NCI-H187 treated with DMSO at 0.1 percent for 48 hours (cell line): ENCODE measurements at regions not wholly inside any gene's neighbourhood (a gene's known extent, or its start where the extent isn't known, plus 50 kb on each side); places are given as distances from the start of the nearest gene placed in this dataset.

Experiments used
- DNase-seq: peaks from one replicate; lab custom pipeline; 2025; lab: John Stamatoyannopoulos, UW

DNA sequence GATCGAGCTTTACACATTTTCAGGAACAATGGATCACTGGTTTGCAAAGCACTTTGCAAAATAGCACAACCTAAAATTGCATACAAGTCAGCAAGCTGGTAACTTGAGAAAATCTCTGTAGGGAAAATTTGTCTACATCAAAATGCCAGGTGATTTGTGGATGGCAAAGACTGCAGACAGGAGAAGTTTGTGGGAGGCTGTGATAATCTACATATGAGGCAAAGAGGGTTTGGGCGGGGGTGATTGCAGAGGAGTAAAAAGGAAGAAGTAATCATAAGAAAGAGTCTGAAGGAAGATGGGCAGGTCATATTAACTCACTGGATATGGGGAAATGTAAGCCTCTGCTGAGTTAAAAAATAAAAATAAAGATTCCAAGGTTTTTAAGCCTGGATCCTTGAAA, 166.3 kb upstream of the STXBP5 start:
- DNase-seq = no peak

DNA sequence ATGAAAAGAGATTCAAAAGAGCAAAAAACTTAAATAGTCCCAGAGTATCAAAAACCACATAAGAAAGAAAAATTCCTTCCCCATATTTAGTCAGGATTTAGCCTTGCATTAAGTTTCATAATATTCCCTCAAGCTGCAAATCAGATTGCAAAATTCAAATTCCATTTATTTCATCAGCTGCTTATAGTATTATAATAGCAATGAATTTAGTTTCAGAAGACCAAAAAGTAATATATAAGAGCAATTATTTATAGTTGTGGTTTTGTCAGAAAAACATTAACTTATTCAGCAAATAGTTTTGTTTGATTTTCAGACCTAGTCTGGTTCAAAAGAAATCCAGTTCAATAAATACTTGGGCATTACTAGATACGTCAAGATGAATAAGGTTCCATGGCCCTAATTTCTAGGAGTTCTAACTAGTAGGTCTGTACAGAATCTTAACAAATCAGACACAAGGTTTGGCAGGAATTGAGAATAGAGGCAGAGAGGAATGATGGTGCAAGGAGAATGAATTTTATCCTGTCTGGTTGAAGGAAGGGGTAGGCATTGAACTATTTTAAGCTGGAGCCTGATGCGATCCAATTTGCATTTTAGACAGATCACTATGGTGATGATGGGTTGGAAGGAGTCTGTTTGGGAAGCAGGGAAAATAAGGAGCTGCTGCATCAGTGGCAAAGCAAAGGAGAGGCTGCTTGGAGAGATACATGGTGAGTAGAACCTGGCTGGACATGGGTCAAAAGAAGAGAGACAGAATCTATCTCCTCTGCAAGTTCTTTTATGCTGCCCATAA, 163.9 kb upstream of the STXBP5 start:
- DNase-seq = no peak

GRCh38 chr6:147042679-147043078, 161.5 kb upstream of the STXBP5 start:
- DNase-seq = no peak

GRCh38 chr6:147043994-147044477, 160.2 kb upstream of the STXBP5 start:
- DNase-seq = no peak

GRCh38 chr6:147046141-147046877, 157.9 kb upstream of the STXBP5 start:
- no peak for DNase-seq

DNA sequence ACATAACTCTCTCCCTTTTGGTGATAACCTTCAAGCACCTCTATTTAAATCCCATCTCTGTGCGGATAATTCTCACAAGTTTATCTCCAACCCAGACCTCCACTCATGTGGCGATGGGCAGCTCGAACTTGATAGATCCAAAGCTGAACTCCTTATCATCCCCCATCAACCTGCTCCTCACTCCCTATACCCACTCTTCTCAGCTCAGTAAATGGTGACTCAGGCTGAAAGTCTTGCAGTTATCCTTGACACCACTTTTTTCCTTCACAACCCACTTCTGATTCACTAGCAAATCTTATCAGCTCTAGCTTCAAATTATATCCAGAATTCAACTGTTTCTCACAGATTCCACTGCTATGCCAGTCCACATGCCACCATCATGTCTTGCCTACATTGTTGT, 155.3 kb upstream of the STXBP5 start:
- no peak for DNase-seq

DNA sequence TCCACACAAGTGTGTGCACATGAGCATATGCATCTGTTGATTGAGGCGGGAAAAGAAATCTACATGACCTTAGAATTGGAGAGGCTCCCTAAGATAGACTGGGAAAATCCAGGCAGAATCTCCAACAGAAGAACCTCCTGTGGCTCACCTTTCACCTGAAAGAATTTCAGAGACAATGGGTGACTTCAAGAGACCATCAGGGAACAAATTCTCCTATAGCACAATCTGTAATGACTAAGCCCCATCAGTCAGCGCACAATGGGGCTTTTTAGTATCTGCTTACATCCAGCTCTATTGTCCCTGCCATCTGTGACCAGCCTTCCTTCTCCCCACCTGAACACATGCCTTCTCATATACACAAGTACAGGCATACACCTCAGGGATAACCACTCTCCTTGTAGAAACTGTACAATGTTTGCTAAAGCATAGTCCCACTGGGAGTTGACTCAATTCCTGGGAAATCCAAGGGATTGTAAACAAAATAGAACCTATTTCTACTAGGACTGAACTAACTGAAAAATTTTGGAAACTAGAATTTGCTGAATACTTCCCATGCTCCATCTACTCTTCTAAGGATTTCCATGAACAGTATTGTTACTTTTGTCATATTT, 150.8 kb upstream of the STXBP5 start:
- DNase-seq = no peak

GRCh38 chr6:147054158-147054557, 150.1 kb upstream of the STXBP5 start:
- DNase-seq = no peak

DNA sequence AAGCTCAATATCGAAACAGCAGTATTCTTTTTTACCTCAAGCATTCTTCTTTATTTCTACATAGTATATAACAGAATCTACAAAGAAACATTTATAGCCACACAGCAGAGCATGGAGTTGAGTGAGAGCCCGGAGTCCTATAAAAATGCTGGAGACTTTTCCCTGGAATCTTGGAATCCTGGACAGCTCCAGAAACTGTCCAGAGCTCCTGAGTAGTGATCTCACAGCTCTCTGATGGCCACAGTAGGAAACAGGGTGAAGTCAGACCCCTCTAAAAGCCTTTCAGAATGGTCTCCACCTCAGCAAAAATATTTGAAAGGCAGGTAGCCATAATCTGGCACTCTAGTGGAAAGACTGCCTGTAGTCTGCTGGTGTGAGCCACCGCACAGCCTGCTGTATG, 149.3 kb upstream of the STXBP5 start:
- no peak for DNase-seq

DNA sequence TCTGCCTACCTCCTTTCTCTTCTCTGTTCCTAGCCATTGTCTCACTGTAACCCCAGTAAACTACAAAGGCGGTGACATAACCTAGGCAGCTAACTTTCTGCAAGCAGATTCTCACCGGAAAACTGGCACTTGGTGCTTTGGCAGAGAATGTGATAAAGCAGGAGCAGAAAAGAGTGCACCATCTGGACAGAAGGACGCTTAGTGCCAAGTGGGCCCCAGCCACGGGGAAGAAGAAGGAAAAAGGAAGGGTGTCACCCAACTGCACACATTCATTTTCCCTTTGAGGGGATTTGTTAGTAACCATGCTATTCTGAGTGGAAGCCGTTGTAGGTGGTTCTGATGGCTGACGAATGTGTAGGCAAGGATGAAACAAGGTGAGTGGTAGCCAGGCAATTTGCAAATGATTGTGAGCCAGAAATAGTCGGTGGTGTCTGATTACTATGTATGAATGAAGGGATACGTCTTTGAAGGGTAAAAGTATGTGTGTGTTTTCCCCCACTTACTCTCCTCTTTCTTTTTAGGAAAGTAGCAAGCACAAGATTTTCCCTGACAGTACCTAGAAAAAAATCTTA, 148.3 kb upstream of the STXBP5 start:
- DNase-seq = no peak

- no peak for DNase-seq
Observed at GRCh38 chr6:147057188-147057587, 147.0 kb upstream of the STXBP5 start.

- DNase-seq = no peak
Observed at GRCh38 chr6:147057705-147058342, 146.4 kb upstream of the STXBP5 start.

GRCh38 chr6:147058786-147059385, 145.3 kb upstream of the STXBP5 start:
- DNase-seq = no peak

DNA sequence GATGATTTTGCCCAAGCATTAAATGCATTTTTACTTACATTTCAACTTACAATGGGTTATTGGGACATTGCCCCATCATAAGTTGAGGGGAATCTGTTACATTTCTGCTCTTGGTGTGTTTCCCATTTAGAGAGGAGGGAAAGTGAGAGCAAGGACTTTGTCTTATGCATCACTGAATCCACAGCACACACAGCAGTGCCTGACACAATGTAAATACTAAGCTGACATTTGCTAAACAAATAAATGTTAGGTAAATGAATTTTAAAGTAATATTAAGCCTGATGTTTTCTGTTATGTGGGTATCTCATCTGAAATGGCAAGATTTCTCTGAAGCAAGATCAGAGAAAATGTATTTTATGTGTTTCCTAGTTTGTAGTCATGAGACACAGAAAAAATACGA, 143.6 kb upstream of the STXBP5 start:
- DNase-seq = no peak

GRCh38 chr6:147061252-147061651, 143.0 kb upstream of the STXBP5 start:
- DNase-seq = no peak

DNA sequence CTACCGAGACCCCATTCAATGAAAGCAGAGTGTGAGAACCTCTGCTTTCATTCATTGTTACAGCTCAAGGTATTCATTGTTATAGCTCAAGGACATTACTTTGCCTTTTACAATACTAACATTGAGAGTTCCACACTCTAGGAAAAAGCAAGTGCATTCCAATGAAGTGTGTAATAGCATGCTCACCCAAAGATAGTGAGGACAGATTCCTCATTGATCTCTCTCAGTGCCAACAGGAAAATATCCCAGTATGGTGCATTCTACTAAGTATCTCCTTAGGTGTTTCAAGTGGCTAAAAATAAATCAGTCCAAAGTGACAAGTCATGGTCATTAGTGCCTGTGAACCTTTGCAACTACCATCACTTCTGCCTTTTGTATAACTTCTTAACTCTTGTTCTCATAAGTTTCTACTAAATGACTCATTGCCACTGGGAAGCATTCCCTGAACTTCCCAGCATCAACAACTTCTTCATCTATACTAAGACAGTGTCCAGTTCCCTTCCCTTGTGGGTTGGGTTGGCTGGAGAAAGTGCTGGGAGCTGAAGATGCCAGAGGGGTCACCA, 140.7 kb upstream of the STXBP5 start:
- no peak for DNase-seq

GRCh38 chr6:147065786-147066185, 138.4 kb upstream of the STXBP5 start:
- no peak for DNase-seq

GRCh38 chr6:147067184-147067583, 137.0 kb upstream of the STXBP5 start:
- DNase-seq = no peak

DNA sequence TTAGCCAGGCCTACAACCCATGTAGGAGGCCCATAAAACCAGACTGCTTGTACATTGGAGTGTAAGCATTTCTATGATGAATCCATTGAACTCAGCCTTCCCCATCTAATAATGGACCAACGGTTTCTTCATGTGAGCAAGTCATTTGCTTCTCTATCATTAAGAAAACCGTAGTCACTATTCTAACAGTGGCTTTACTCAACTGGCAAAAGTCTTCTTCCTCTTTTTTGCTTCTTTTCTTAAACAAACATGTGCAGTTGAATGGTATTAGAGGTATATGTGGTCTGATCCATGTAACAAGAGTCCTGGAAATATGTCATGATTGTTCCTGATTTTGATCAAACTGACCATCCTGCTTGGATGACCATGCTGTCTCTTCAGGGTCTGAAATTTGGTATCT, 132.4 kb upstream of the STXBP5 start:
- DNase-seq = no peak

DNA sequence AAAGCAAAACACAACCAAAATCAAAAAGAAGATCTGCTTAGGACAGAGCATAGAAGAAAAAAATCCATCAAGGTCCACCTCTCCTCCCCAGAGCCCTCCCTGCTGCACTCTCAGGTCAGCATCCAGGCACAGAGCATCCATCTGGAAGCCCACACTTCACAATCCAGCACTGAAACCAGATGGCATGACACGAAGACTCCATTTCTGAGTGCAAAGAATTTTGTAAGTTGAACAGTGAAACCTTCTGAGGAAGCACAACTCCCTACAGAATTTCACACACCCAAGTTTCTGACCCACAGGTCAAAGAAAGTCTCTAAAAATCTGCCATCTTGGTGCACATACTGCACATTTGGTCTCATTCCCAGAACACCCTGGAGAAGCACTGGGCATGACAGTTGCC, 128.8 kb upstream of the STXBP5 start:
- DNase-seq = no peak

GRCh38 chr6:147077251-147077650, 127.0 kb upstream of the STXBP5 start:
- no peak for DNase-seq
